Activated CD4-positive, alpha-beta T cell treated with anti-CD3 and anti-CD28 coated beads, Interleukin-2, amount 50 U/mL, for 48 hours (primary cell): ENCODE measurements at regions not wholly inside any gene's neighbourhood (a gene's known extent, or its start where the extent isn't known, plus 50 kb on each side); places are given as distances from the start of the nearest gene placed in this dataset.
"Not testable (repeated sequence)": the region's sequence is repeated elsewhere in the genome, so short reads cannot be mapped to it uniquely, and the experiment has no call there.

Source experiments
- DNase-seq, 2 experiments: peaks; one replicate each; pipeline ENCODE4 v3.0.0-alpha.2; 2020

- DNase-seq, result no peak
Measured at GRCh38 chr13:62371737-62372136, 956.1 kb upstream of the PCDH20 start.

GRCh38 chr13:62367971-62368370 is 952.3 kb upstream of the PCDH20 start:
- DNase-seq, result not testable (repeated sequence)

GRCh38 chr13:62360609-62361008 is 945.0 kb upstream of the PCDH20 start:
- no peak for DNase-seq

GRCh38 chr13:62358646-62358932 is 942.9 kb upstream of the PCDH20 start:
- no peak for DNase-seq

GRCh38 chr13:62357887-62358645 is 942.4 kb upstream of the PCDH20 start:
- DNase-seq, result no peak

GRCh38 chr13:62356977-62357376 is 941.3 kb upstream of the PCDH20 start:
- no peak for DNase-seq

GRCh38 chr13:62337109-62337880 is 921.6 kb upstream of the PCDH20 start:
- DNase-seq, result no peak

GRCh38 chr13:62336507-62336906 is 920.9 kb upstream of the PCDH20 start:
- no peak for DNase-seq

GRCh38 chr13:62333466-62333865 is 917.8 kb upstream of the PCDH20 start:
- no peak for DNase-seq

GRCh38 chr13:62331384-62331783 is 915.7 kb upstream of the PCDH20 start:
- DNase-seq, result no peak

- DNase-seq, result no peak
Measured at GRCh38 chr13:62327367-62327766, 911.7 kb upstream of the PCDH20 start.

- DNase-seq, result no peak
Measured at GRCh38 chr13:62324842-62325241, 909.2 kb upstream of the PCDH20 start.

GRCh38 chr13:62321895-62322294 is 906.2 kb upstream of the PCDH20 start:
- no peak for DNase-seq

GRCh38 chr13:62321139-62321538 is 905.5 kb upstream of the PCDH20 start:
- DNase-seq, result no peak

- DNase-seq, result no peak
Measured at GRCh38 chr13:62320129-62321108, 904.8 kb upstream of the PCDH20 start.

GRCh38 chr13:62309904-62310303 is 894.3 kb upstream of the PCDH20 start:
- no peak for DNase-seq

- no peak for DNase-seq
Measured at GRCh38 chr13:62305756-62306155, 890.1 kb upstream of the PCDH20 start.

GRCh38 chr13:62302341-62302740 is 886.7 kb upstream of the PCDH20 start:
- DNase-seq, result no peak

- DNase-seq, result no peak
Measured at GRCh38 chr13:62299988-62300387, 884.3 kb upstream of the PCDH20 start.

- DNase-seq, result no peak
Measured at GRCh38 chr13:62296812-62297211, 881.2 kb upstream of the PCDH20 start.

GRCh38 chr13:62294244-62294643 is 878.6 kb upstream of the PCDH20 start:
- DNase-seq, result no peak

- no peak for DNase-seq
Measured at GRCh38 chr13:62292714-62293480, 877.2 kb upstream of the PCDH20 start.

GRCh38 chr13:62290542-62290941 is 874.9 kb upstream of the PCDH20 start:
- no peak for DNase-seq
